Brain microvascular endothelial cell (primary cell): ENCODE measurements at regions not wholly inside any gene's neighbourhood (a gene's known extent, or its start where the extent isn't known, plus 50 kb on each side); places are given as distances from the start of the nearest gene placed in this dataset.

Source experiments
- DNase-seq: peaks from one replicate; pipeline ENCODE4 v3.0.0-alpha.2; 2020
- H3K27ac ChIP-seq: fragments of 250-450 bp; sonication (Bioruptor Pico); 2 replicates; pipeline ENCODE4 v1.5.1; 2020; ENCODE audit warnings: mild to moderate bottlenecking, moderate library complexity
- H3K27me3 ChIP-seq: fragments of 250-450 bp; sonication (Bioruptor Pico); replicated peaks from 2 replicates; pipeline ENCODE4 v1.5.1; 2020; ENCODE audit warnings: mild to moderate bottlenecking
- H3K36me3 ChIP-seq: fragments of 250-450 bp; sonication (Bioruptor Pico); replicated peaks from 2 replicates; pipeline ENCODE4 v1.5.1; 2020; ENCODE audit warnings: mild to moderate bottlenecking
- H3K4me3 ChIP-seq: 2 replicates; pipeline ENCODE4 v1.5.1; 2011; ENCODE audit warnings: low read depth, mild to moderate bottlenecking, control low read depth, low read length, moderate library complexity
- in situ Hi-C: cut with HindIII; loops from 2 replicates; pipeline ENCODE4 v1.10.0; 2017; ENCODE audit warnings: low sequenced_read_pairs, low pct_ligation_motif_present
- TF ChIP-seq, protein P1 (sequence below): IDR thresholded peaks from 2 replicates; pipeline ENCODE4 v1.5.1; 2011; ENCODE audit warnings: low read depth, mild to moderate bottlenecking, moderate library complexity, low read length, control low read depth, inconsistent platforms; ENCODE audit errors: missing control alignments

- Histone ChIP-seq H3K36me3 (no peaks in the 10 kb centered on the region), H3K27me3 (no peaks in the 10 kb centered on the region), H3K27ac (no peak overlapping the region), H3K4me3 (no peak overlapping the region)
- in situ Hi-C loops, result no loop called here
- DNase-seq, result no peak
- TF ChIP-seq, protein P1, sequence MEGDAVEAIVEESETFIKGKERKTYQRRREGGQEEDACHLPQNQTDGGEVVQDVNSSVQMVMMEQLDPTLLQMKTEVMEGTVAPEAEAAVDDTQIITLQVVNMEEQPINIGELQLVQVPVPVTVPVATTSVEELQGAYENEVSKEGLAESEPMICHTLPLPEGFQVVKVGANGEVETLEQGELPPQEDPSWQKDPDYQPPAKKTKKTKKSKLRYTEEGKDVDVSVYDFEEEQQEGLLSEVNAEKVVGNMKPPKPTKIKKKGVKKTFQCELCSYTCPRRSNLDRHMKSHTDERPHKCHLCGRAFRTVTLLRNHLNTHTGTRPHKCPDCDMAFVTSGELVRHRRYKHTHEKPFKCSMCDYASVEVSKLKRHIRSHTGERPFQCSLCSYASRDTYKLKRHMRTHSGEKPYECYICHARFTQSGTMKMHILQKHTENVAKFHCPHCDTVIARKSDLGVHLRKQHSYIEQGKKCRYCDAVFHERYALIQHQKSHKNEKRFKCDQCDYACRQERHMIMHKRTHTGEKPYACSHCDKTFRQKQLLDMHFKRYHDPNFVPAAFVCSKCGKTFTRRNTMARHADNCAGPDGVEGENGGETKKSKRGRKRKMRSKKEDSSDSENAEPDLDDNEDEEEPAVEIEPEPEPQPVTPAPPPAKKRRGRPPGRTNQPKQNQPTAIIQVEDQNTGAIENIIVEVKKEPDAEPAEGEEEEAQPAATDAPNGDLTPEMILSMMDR, result no peak
These were observed 200.2 kb downstream of the TTC8 start for GRCh38 chr14:89024691-89025090.

- Histone ChIP-seq H3K27me3 (no peaks in the 10 kb centered on the region), H3K27ac (no peak overlapping the region), H3K36me3 (no peaks in the 10 kb centered on the region), H3K4me3 (no peak overlapping the region)
- in situ Hi-C loops, result no loop called here
- no peak for DNase-seq
- TF ChIP-seq, protein P1, result no peak
These were observed 201.2 kb downstream of the TTC8 start for GRCh38 chr14:89025561-89026236.

GRCh38 chr14:89027097-89027740 lies 202.8 kb downstream of the TTC8 start:
- DNase-seq, result no peak
- no peaks in the 10 kb centered on the region for H3K36me3 ChIP-seq
- H3K27ac ChIP-seq, result no peak overlapping the region
- no peaks in the 10 kb centered on the region for H3K27me3 ChIP-seq
- peak overlapping the region; percentile 68 for H3K4me3 ChIP-seq
- TF ChIP-seq, protein P1, result peak; percentile 44
- in situ Hi-C loops, result no loop called here

DNA sequence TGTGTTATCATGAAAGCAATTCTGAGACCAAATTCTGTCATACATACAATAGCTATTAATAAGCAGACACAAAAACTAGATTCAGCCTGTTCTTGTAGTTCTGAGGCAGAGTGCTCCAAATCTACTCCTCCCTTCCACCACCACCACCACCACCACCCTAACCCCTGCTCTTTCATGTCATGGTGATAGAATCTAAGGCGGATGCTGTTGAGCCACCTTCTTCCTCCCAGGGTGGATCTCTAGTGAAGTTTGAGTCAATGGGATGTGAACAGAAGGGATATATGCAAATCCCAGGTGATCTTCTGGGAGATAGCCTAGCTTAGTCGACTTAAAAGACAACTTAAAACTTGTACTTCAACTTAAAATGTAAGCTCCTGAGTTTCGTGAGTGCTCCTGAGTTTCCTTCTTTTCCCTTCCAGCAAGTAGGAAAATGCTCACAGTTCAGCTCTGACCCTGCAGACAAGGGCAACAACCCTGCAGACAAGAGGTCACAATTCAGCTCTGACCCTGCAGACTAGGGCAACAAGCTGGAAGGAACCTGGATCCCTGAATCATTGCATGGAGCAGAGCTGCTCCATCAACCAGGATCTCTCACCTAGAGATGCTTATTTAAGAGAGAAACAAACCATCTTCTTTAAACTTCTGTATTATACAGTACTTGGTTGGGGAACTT lies 204.1 kb downstream of the TTC8 start:
- Histone ChIP-seq H3K27ac (no peak overlapping the region), H3K4me3 (no peak overlapping the region)

DNA sequence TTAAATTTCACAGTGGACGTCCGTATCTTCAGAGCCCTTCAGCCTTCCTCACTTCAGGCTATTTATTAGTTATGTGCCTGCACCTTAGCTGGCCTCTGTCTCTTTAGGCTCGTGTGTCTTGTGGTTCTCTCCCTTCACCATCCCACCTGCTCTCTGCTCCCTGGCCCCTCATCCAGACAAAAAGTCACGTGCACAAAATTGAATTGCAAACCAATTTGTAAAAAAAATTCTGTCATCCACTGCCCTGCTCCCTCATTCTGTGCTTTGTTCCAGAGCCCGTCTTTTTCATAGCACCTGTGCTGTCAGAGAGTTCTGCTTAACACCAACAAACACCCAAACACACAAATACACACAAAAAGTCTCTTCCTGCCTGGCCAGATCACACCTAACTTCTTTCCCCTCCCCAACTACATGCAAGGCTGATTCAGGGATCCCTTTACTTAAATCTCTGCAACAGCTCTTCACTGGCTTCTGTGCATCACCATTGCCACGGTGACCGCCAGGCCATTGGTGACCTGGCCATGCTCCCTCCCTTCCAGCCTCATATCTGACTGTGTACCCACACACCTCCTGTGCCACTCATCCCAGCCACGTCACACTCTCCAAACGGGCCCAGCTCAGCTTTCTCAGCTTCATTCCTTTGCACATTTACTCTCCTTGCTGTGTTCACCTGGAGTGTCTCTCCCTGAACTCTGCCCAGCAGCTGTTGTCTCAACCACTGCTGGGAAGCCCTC lies 205.7 kb downstream of the TTC8 start:
- no peak for DNase-seq
- H3K36me3 ChIP-seq, result no peaks in the 10 kb centered on the region
- in situ Hi-C loops, result no loop called here
- no peak overlapping the region for H3K4me3 ChIP-seq
- TF ChIP-seq, protein P1, result no peak
- H3K27ac ChIP-seq, result no peak overlapping the region
- H3K27me3 ChIP-seq, result no peaks in the 10 kb centered on the region

More for the DNA sequence above, 204.1 kb downstream of the TTC8 start:
- no peaks in the 10 kb centered on the region for H3K27me3 ChIP-seq
- H3K36me3 ChIP-seq, result no peaks in the 10 kb centered on the region
- in situ Hi-C loops, result no loop called here
- TF ChIP-seq, protein P1, result no peak
- DNase-seq, result no peak
